ENCODE measurements at regions not wholly inside any gene's neighbourhood (a gene's known extent, or its start where the extent isn't known, plus 50 kb on each side); places are given as distances from the start of the nearest gene placed in this dataset.
"Not testable (repeated sequence)": the region's sequence is repeated elsewhere in the genome, so short reads cannot be mapped to it uniquely, and the experiment has no call there.

GRCh38 chr1:188825471-188825870, 1652.2 kb downstream of the BRINP3 start:
- no peak for TF ChIP-seq CTCF (IDR thresholded peaks at IDR 0.05; ENCODE audit: low read depth, low read length)
- no peak for DNase-seq (ENCODE audit: extremely low read depth, low read depth)

GRCh38 chr1:188826800-188827199, 1650.9 kb downstream of the BRINP3 start:
- DNase-seq (ENCODE audit: extremely low read depth, low read depth) = no peak
- no peak for TF ChIP-seq CTCF (IDR thresholded peaks at IDR 0.05; ENCODE audit: low read depth, low read length)

- DNase-seq (ENCODE audit: extremely low read depth, low read depth) = no peak
- no peak for TF ChIP-seq CTCF (IDR thresholded peaks at IDR 0.05; ENCODE audit: low read depth, low read length)
Observed at GRCh38 chr1:188827400-188827799, 1650.3 kb downstream of the BRINP3 start.

GRCh38 chr1:188841111-188841696, 1636.5 kb downstream of the BRINP3 start:
- not testable (repeated sequence) for DNase-seq (ENCODE audit: extremely low read depth, low read depth)

- DNase-seq (ENCODE audit: extremely low read depth, low read depth) = no peak
- no peak for TF ChIP-seq CTCF (IDR thresholded peaks at IDR 0.05; ENCODE audit: low read depth, low read length)
Observed at GRCh38 chr1:188846468-188846867, 1631.2 kb downstream of the BRINP3 start.

GRCh38 chr1:188857526-188858087, 1620.1 kb downstream of the BRINP3 start:
- TF ChIP-seq CTCF (IDR thresholded peaks at IDR 0.05; ENCODE audit: low read depth, low read length) = no peak
- DNase-seq (ENCODE audit: extremely low read depth, low read depth) = no peak

- no peak for DNase-seq (ENCODE audit: extremely low read depth, low read depth)
- TF ChIP-seq CTCF (IDR thresholded peaks at IDR 0.05; ENCODE audit: low read depth, low read length) = no peak
Observed at GRCh38 chr1:188867614-188868013, 1610.0 kb downstream of the BRINP3 start.

- DNase-seq (ENCODE audit: extremely low read depth, low read depth) = no peak
- TF ChIP-seq CTCF (IDR thresholded peaks at IDR 0.05; ENCODE audit: low read depth, low read length) = no peak
Observed at GRCh38 chr1:188871164-188871563, 1606.5 kb downstream of the BRINP3 start.
